GM21390 (cell line): ENCODE measurements at regions not wholly inside any gene's neighbourhood (a gene's known extent, or its start where the extent isn't known, plus 50 kb on each side); places are given as distances from the start of the nearest gene placed in this dataset.

Experiments used
- ATAC-seq: cut with Tn5 transposase; IDR thresholded peaks from one replicate; pipeline ENCODE4 v1.9.1; 2021; ENCODE audit not compliant: unreplicated experiment

- ATAC-seq = no peak
Measured at GRCh38 chr10:83037653-83038052, 1101.7 kb upstream of the GHITM start.

DNA sequence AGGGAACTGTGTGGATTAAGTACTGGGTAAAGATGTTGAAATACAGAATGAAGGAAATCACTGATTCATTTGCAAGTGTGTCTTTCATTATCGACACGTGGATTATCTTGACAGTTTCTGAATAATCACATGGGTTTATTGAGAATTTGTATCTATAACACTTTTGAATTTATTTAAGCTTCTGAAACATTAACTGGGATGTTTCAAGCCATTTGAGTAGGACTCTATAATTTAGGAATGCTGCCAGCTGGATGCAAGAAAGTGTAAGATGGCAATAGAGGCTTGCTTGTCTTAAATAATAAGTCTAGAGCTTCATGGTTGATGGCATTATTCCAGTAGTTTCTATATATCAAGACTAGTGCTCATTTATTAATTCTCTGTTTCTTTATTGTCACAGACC, 1100.7 kb upstream of the GHITM start:
- no peak for ATAC-seq

DNA sequence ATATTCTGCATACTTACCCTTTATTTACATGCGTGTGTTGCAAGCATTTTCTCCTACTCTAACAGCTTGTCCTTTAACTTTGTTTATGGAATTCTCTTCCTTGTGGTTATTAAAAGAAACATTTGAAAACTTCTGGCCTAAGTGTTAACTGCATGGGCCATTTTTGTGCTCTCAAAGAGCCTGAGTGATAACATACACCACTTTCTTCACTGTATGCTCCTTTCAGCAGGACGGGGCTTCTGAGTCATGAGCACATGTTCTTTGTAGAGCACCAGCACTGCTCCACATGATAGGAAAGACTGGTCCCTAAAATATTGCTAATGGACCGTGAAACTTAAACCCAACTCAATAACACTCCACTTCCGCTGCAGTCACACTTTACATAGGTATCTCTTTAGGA, 1093.6 kb upstream of the GHITM start:
- no peak for ATAC-seq

- ATAC-seq = no peak
Measured at GRCh38 chr10:83050815-83051214, 1088.5 kb upstream of the GHITM start.

DNA sequence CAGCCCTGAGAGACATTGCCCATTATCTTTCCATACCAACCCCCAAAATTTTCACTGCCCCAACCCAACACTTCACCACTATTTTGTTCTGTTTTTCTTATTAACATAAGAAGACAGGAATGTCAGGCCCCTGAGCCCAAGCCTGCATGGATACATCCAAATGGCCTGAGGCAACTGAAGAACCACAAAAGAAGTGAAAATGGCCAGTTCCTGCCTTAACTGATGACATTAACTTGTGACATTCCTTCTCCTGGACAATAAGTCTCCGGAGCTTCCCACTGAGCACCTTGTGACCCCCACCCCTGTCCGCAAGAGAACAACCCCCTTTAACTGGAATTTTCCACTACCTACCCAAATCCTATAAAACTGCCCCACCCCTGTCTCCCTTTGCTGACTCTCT, 1076.4 kb upstream of the GHITM start:
- ATAC-seq = no peak

GRCh38 chr10:83073472-83073871, 1065.8 kb upstream of the GHITM start:
- no peak for ATAC-seq

GRCh38 chr10:83075016-83075814, 1064.1 kb upstream of the GHITM start:
- no peak for ATAC-seq

GRCh38 chr10:83075815-83076355, 1063.4 kb upstream of the GHITM start:
- no peak for ATAC-seq

DNA sequence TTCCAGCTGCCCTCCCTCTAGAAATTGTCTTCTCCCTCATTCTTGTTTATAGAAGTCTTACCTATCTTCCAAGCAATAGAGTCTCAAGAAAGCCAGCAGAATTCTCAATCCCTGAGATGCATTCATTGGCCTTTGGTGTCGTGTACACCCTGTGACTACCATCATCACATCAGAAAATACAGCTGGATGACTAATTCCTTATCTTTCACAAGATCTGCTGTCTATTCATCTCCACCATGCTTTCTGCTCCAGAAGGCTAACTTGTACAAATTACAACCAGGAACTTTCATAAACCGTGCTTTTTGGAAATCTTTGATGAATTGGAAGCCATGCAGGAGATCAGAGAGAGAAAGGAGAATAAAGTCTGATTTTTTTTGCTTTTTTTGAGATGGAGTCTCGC, 1062.9 kb upstream of the GHITM start:
- ATAC-seq = no peak

DNA sequence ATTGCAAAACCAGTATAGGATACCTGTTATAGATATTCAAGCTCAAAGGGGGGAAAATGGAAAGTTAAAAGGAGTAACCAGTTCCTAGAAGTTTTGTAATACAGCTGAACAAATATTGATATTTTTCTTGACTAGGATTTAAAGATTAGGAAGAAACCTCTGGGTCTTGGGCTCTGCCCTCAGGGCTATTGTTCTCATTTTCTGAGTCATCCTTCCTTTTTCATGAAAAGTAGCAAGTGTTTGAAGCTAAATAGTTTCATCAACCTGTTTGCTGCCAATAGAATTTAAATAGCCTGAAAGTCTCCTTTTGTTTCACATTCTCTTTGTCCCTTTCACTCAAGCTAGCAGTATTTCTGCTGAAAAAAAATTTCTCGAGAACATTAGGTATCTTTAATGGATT, 1061.1 kb upstream of the GHITM start:
- no peak for ATAC-seq

DNA sequence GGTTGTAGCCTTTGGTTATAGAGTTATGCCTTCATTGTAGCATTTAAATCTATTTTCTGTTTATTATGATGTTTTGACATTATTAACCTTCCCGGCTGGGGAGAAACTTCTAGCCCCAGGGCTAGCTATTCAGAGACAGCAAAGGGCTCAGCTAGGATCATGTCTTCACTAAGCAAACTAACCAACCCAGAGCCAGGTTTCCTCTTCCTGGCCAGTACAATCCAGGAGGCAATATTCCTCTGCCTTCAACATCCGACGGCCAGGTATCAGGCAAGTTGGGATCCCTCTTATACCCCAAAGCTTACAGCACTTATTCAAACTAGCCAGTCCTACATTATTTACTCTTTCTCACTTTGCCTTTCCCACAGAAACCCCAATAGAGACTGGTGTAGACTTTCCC, 1060.7 kb upstream of the GHITM start:
- ATAC-seq = no peak

- ATAC-seq = no peak
Measured at GRCh38 chr10:83083831-83084230, 1055.5 kb upstream of the GHITM start.

- no peak for ATAC-seq
Measured at GRCh38 chr10:83089335-83089734, 1050.0 kb upstream of the GHITM start.

DNA sequence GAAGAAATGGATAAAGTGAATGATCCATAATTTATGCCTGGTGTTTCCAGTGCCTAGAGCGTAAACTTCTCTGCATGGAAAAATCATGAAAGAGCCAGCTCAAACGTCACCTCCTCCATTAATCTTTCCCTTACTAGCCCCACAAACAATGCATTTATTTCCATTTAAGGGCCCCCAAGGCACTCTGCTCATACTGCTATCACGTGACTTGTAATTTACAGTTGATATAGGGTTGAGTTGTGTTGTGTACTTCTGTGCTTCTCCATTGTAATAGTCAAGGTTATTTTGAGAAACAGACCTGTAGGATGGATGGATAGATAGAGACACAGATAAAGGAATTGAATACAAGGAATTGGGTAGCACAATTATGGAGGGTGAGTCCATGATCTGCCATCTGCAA, 1034.7 kb upstream of the GHITM start:
- ATAC-seq = no peak

- ATAC-seq = no peak
Measured at GRCh38 chr10:83108565-83109333, 1030.6 kb upstream of the GHITM start.

- ATAC-seq = no peak
Measured at GRCh38 chr10:83119346-83119745, 1020.0 kb upstream of the GHITM start.

DNA sequence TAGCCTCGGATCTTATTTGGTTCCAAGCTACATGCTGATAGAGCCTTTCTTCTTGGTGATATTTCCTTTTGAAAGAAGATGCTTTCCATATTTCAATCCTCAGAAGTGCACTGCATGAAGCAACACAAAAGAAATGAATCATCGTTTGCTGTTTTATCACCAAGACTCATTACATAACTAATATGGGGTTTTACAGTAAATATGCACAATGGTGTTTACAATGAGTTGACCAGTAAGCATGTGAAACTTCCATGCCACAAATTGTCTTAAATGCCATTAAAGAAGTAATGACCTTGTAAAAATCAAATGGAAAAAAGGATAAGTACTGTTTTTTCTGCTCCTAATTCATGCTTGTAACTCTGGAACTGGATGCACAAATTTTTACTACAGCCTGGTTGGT, 1017.0 kb upstream of the GHITM start:
- no peak for ATAC-seq

DNA sequence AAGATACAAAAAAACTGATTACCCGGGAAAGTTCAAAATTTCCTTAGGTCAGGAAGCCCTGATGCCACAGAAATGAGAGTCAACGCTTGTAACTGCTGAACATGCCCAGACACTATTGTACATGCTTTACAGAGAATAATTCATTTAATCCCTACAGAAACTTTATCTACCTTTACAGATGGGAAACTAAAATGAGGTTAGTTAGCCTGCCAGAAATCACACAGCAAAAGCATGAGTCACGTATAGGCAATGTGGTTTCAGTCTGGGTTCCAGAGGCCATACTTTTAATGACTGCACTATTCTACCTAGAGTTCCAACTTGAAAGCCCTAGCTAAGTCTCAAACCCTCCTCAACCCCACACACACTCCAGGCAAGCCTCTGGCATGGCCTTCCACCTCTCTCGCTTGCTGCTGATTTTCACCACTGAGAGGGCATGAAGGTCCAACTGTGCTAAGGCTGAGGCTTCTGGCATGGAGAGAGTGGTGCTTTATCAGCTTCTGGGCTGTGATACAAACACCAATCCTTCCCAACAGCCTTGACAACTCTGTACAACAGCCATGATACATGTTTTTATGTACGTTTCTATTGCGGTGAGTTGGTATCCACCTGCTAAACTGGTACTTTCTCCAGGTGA, 1011.2 kb upstream of the GHITM start:
- ATAC-seq = no peak

GRCh38 chr10:83140811-83141210, 998.5 kb upstream of the GHITM start:
- ATAC-seq = no peak

DNA sequence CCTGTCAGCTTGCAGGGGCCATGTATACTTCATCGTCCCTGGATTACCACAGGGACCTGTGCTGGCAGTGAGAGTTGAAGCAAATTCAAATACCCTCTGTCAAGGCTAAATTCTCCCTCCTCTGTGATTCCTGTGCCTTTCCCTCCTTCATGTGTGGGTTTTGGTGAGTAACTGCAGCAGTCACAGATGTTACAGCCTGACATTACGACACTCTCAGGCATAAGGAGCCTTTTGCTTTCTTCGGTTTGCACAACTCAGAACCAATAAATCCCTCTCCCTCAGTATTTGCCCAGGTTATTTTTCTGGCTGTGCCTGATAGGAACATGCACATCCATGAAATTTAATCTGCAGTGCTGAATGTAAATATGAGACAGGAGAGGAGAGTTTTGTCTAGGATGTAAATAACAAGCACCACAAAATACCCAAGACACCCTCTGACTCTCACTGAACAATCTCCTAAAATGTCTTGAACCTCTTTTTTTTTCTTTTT, 997.2 kb upstream of the GHITM start:
- no peak for ATAC-seq

DNA sequence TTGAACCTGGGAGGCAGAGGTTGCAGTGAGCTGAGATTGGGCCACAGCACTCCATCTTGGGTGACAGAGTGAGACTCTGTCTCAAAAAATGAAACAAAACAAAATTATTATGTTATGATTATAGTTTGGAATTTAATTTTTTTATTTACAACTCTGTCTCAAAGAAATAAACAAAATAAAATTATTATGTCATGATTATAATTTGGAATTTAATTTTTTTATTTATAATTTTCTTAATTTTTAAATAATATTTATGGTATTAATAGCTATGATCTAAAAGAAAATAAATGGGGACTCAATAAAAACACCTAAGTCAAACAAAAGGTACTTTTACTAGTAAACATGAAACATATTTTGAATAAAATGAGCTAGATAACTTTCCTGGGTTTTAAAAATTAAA, 994.8 kb upstream of the GHITM start:
- ATAC-seq = no peak

- ATAC-seq = no peak
Measured at GRCh38 chr10:83153714-83154113, 985.6 kb upstream of the GHITM start.
